Suppressor macrophage treated with lipopolysaccharide for 1 hour (primary cell): ENCODE measurements at regions not wholly inside any gene's neighbourhood (a gene's known extent, or its start where the extent isn't known, plus 50 kb on each side); places are given as distances from the start of the nearest gene placed in this dataset.
"Not testable (repeated sequence)": the region's sequence is repeated elsewhere in the genome, so short reads cannot be mapped to it uniquely, and the experiment has no call there.

Experiments used
- DNase-seq, 3 donors: peaks; one replicate each; pipeline ENCODE4 v3.0.0-alpha.2; 2020 to 2022

- not testable (repeated sequence) for DNase-seq
Observed at GRCh38 chr19:27707026-27707425, 1505.9 kb downstream of the UQCRFS1 start.

- DNase-seq, result no peak
Observed at GRCh38 chr19:27705896-27706295, 1507.1 kb downstream of the UQCRFS1 start.

DNA sequence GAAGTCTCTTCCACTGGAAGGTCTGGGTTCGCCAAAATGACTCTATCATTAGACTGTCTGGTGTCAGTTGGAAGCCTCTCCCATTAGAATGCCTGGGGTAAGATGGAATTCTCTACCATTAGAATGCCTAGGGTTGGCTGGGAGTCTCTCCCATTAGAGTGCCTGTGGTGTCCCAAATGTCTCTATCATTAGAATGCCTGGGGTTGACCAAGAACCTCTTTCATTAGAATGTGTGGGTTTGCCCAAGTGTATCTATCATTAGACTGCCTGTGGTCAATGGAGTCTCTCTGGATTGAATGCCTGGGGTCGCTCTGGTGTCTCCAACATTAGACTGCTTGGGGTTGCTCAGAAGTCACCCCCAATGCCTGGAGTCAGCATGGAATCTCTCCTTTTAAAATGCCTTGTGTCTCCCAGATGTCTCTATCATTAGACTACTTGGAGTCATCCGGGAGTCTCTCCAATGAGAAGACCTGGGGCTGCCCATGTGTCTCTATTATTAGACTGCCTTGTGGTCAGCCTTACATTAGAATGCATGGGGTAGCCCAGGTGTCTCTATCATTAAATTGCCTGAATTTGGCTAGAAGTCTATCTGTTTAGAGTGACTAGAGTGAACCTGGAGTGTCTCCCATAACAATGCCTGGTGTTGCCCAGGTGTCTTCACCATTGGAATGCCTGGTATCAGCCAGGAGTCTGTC is 1518.4 kb downstream of the UQCRFS1 start:
- DNase-seq, result no peak

DNA sequence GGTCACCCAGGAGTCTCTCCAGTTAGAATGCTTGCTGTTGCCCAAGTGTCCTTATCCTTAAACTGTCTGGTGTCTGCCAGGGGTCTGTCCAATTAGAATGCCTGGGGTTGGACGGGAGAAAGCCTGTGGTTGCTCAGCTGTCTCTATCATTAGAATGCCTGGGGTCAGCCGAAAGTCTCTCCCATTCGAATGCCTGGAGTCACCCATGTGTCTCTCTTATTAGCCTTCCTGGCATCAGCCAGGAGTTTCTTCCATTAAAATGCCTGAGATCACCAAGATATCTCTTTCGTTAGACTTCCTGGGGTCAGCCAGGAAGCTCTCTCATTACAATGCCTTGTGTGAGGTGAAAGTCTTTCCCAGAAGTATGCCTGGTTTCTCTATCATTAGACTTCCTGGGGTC is 1521.0 kb downstream of the UQCRFS1 start:
- no peak for DNase-seq

GRCh38 chr19:27689734-27690241 is 1523.2 kb downstream of the UQCRFS1 start:
- no peak for DNase-seq

DNA sequence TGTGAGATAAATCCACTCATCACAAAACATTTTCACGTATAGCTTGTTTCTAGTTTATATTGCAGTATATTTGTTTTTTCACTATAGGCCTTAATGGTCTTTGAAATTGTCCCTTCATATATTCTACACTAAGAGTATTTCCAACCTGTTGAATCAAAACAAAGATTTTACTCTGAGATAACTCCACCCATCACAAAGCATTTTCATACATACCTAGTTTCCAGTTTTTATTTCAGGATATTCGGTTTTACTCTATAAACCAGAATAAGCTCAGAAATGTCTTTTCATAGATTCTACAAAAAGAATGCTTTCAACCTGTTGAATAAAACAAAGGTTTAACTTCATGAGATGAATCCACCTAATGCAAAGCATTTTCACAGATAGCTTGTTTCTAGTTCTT is 1528.7 kb downstream of the UQCRFS1 start:
- no peak for DNase-seq

- no peak for DNase-seq
Observed at GRCh38 chr19:27681972-27682371, 1531.0 kb downstream of the UQCRFS1 start.

DNA sequence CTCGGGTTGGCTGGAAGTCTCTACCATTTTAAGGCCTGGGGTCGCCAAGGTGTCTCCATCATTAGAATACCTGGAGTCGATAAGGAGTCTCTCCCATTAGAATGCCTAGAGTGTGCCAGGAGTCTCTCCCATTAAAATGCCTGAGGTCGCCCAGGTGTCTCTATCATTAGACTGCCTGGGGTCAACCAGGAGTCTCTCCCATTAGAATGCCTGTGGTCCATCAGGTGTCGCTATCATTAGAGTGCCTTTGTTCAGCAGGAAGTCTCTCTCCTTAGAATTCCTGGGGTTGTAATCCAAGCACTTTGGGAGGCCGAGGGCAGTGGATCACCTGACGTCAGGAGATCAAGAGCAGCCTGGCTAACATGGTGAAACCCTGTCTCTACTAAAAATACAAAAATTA is 1533.0 kb downstream of the UQCRFS1 start:
- no peak for DNase-seq

- DNase-seq, result no peak
Observed at GRCh38 chr19:27679399-27679798, 1533.6 kb downstream of the UQCRFS1 start.

DNA sequence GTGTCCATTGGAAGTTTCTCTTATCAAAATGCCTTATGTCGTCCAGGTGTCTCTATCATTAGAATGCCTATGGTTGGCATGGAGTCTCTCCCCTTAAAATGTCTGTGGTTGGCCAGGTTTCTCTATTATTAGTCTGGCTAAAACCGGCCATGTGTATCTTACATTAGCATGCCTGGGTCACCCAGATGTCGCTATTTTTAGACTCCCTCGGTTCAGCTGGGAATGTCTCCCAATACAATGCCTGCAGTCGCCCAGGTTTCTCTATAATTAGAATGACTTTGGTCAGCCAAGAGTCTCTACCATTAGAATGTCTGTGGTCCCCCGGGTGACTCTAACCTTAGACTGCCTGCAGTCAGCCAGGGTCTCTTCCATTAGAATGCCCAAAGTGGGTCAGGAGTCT is 1536.1 kb downstream of the UQCRFS1 start:
- DNase-seq, result no peak

DNA sequence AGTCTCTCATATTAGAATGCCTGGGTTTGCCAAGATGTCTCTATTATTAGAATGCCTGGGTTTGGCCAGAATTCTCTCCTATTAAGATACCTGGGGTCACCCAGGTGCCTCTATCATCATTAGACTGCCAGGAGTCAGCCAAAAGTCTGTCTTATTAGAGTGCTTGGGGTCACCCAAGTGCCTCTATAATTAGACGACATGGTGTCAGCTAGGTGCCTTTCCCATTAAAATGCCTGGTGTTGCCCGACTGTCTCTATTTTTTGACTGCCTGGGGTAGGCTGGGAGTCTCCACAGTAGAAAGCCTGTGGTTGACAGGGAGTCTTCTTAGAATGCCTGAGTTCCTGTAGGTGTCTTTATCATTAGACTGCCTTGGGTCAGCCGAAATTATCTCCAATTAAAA is 1536.6 kb downstream of the UQCRFS1 start:
- DNase-seq, result no peak

DNA sequence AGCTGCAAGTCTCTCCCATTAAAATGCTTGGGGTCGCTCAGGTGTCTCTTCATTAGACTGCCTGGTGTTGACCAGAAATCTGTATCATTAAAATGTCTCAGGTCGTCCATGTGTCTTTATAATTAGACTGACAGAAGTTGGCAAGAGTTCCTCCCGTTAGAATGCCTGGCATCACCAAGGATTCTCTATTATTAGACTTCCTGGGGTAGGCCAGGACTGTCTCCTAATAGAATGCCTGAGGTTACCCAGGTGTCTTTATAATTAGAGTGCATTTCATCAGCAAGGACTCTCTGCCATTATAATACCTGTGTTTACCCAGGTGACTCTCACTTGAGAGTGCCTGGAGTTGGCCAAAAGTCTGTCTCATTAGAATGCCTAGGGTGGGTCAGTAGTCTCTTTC is 1537.2 kb downstream of the UQCRFS1 start:
- no peak for DNase-seq

DNA sequence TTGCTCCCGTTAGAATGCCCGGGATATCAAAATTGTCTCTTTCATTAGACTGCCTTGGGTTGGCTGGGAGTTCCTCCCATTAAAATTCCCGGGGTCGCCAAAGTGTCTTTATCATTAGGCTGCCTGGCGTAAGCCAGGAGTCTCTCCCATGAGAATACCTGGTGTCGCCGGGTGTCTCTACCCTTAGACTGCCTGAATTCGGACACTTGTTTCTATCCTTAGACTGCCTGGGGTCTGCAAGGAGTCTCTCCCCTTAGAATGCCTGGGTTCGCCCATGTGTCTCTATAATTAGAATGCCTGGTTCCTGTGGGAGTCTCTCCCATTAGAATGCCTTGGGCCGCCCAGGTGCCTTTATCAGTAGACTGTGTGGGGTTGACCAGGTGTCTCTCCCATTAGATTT is 1538.2 kb downstream of the UQCRFS1 start:
- no peak for DNase-seq

- no peak for DNase-seq
Observed at GRCh38 chr19:27673986-27674385, 1539.0 kb downstream of the UQCRFS1 start.

DNA sequence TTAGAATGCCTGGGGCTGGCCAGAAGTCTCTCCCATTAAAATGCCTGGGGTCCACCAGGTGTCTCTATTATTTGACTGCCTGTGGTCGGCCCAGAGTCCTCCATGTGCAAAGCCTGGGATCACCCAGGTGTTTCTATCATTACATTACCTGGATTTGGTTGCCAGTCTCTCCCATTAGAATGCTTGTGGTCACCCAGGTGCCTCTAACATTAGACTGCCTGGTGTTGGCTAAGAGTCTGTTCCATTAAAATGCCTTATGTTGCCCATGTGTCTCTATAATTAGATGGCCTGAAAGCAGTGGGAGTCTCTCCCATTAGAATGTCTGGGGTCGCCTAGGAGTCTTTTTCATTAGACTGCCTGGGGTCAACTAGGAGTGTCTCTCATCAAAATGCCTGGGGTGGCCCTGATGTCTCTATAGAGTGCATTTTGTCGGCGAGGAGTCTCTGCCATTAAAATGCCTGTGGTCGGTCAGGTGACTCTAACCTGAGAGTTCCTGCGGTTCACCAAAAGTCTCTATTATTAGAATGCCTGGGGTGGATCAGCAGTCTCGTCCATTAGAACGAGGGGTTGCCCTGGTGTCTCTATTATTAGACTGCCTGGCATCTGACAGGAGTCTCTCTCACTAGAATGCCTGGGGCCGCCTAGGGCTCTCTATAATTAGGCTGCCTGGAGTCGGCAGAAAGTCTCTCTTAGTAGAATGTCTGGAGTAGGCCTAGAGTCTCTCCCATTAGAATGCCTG is 1540.5 kb downstream of the UQCRFS1 start:
- DNase-seq, result no peak

DNA sequence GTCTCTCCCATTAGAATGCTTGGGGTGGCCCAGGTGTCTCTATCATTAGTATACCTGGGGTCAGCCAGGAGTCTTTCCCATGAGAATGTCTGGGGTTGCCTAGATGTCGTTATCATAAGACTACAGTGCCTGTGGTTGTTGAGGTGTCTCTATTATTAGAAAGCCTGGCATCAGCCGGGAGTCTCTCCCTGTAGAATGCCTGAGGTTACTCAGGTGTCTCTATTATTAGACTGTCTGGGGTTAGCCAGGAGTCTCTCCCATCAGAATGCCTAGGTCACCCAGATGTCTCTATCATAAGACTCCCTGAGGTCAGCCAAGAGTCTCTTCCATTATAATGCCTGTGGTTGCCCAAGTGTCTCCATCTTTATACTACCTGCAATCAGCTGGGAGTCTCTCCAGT is 1541.1 kb downstream of the UQCRFS1 start:
- no peak for DNase-seq

GRCh38 chr19:27660428-27660827 is 1552.5 kb downstream of the UQCRFS1 start:
- no peak for DNase-seq

GRCh38 chr19:27657271-27658051 is 1555.5 kb downstream of the UQCRFS1 start:
- DNase-seq, result no peak

DNA sequence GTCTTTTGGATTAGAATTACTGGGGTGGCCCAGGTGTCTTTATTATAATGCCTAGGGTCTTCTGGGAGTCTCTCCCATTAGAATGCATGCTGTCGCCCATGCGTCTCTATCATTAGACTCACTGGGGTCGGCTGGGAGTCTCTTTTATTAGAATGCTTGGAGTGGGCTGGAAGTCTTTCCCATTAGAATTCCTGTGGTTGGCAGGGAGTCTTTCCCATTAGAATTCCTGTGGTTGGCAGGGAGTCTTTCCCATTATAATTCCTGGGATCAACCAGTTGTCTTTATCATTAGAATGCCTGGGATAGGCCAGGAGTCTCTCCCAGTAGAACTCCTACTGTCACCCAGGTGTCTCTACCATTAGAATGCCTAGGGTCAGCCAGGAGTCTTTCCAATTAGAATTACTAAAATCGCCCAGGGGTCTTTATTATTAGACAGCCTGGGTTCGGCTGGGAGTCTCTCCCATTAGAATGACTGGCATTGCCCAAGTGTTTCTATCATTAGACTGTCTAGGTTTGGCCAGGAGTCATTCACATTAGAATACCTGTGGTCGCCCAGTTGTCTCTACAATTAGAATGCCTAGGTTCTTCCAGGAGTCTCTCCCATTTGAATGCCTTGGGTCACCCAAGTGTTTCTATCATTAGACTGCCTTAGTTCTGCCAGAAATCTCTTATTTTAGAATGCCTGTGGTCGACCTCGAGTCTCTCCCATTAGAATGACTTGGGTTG is 1558.5 kb downstream of the UQCRFS1 start:
- DNase-seq, result no peak

GRCh38 chr19:27652796-27653195 is 1560.2 kb downstream of the UQCRFS1 start:
- DNase-seq, result no peak

DNA sequence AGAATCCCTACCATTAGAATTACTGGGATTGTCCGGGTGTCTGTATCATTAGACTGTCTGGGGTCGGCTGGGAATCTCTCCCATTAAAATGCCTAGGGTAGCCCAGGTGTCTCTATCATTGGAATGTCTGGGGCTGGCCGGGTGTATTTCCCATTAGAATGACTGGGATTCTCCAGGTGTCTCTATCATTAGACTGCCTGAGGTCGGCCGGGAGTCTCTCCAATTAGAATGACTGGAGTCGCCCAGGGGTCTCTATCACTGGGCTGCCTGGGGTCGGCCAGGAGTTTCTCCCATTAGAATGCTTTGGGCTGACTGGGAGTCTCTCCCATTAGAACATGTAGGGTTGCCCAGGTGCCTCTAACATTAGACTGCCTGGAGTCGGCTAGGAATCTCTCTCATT is 1560.7 kb downstream of the UQCRFS1 start:
- no peak for DNase-seq

DNA sequence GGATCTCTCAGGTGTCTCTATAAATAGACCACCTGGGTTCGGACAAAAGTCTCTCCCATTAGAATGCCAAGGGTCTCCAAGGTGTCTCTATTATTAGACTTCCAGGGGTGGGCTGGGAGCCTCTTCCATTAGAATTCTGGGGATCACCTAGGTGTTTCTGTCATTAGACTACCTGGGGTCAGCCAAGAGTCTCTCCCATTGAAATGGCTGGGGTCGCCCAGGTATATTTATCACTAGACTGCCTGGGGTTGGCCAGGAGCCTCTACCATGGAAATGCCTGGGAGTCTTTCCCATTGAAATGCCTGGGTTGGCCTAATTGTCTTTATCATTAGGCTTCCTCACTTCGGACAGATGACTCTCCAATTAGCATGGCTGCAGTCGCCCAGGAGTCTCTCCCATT is 1565.5 kb downstream of the UQCRFS1 start:
- no peak for DNase-seq

DNA sequence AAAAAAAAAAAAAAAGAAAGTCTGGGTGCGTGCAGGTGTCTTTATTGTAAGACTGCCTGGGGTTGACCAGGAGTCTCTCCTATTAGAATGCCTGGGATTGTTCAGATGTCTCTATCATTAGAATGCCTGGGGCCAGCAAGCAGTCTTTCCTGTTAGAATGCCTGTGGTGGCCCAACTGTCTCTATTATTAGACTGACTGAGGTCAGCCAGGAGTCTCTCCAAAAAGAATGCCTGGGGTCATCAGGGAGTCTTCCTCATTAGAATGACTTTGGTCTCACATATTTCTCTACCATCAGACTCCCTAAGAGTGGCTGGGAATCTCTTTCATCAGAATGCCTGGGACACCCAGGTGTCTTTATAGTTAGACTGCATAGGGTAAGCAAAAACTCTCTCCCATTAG is 1577.5 kb downstream of the UQCRFS1 start:
- no peak for DNase-seq
